Keratinocyte (primary cell): ENCODE measurements at regions not wholly inside any gene's neighbourhood (a gene's known extent, or its start where the extent isn't known, plus 50 kb on each side); places are given as distances from the start of the nearest gene placed in this dataset.

Experiments used
- CTCF ChIP-seq, 3 experiments: IDR thresholded peaks in 1 of 3; conservative IDR thresholded peaks in 1 of 3; optimal IDR thresholded peaks in 1 of 3; 2 replicates in 2 of 3; 3 replicates in 1 of 3; pipeline versions ENCODE3 to v1.5.1; 2011; ENCODE audit warnings: low read length in 3 of 3, mild to moderate bottlenecking in 3 of 3, moderate library complexity in 2 of 3, control low read depth in 1 of 3, inconsistent platforms in 1 of 3; ENCODE audit not compliant: insufficient read depth in 2 of 3; ENCODE audit errors: extremely low read depth in 1 of 3
- EZH2 ChIP-seq: IDR thresholded peaks from one replicate; pipeline ENCODE4 v1.6.1; 2012; ENCODE audit warnings: inconsistent platforms, mild to moderate bottlenecking, low read length, moderate library complexity

GRCh38 chr16:11447836-11448235, 102.6 kb downstream of the RMI2 start:
- TF ChIP-seq CTCF (optimal IDR thresholded peaks at IDR 0.05 in 1 of 3, IDR thresholded peaks at IDR 0.05 in 1 of 3, conservative IDR thresholded peaks at IDR 0.05 in 1 of 3; ENCODE audit: extremely low read depth in 1 of 3, insufficient read depth in 2 of 3, low read length in 3 of 3) (no peak), EZH2 (no peak)
